HEK293T (cell line): ENCODE measurements at regions not wholly inside any gene's neighbourhood (a gene's known extent, or its start where the extent isn't known, plus 50 kb on each side); places are given as distances from the start of the nearest gene placed in this dataset.

ENCODE experiments used
- BHLHE40 ChIP-seq: fragments of 450-650 bp; IDR thresholded peaks from 2 replicates; pipeline ENCODE4 v1.6.1; 2016; ENCODE audit warnings: mild to moderate bottlenecking, moderate library complexity, borderline replicate concordance
- CTBP1 ChIP-seq: fragments of 450-650 bp; IDR thresholded peaks from 2 replicates; pipeline ENCODE4 v1.6.1; 2016; ENCODE audit warnings: borderline replicate concordance
- FOXA1 ChIP-seq: fragments of 450-650 bp; IDR thresholded peaks from 2 replicates; pipeline ENCODE4 v1.6.1; 2016; ENCODE audit warnings: mild to moderate bottlenecking
- FOXK2 ChIP-seq: fragments of 450-650 bp; IDR thresholded peaks from 2 replicates; pipeline ENCODE4 v1.6.1; 2016; ENCODE audit warnings: mild to moderate bottlenecking
- FOXM1 ChIP-seq: fragments of 450-650 bp; IDR thresholded peaks from 2 replicates; pipeline ENCODE4 v1.6.1; 2017; ENCODE audit warnings: mild to moderate bottlenecking, borderline replicate concordance
- L3MBTL2 ChIP-seq: fragments of 450-650 bp; conservative IDR thresholded peaks from 2 replicates; pipeline ENCODE4 v1.6.1; 2016; ENCODE audit warnings: mild to moderate bottlenecking
- LEF1 ChIP-seq: fragments of 450-650 bp; IDR thresholded peaks from 2 replicates; pipeline ENCODE4 v1.6.1; 2017; ENCODE audit warnings: mild to moderate bottlenecking, borderline replicate concordance
- NFRKB ChIP-seq: fragments of 450-650 bp; IDR thresholded peaks from 2 replicates; pipeline ENCODE4 v1.6.1; 2016; ENCODE audit warnings: mild to moderate bottlenecking, moderate library complexity
- PKNOX1 ChIP-seq: fragments of 450-650 bp; IDR thresholded peaks from 2 replicates; pipeline ENCODE4 v1.6.1; 2016
- SP1 ChIP-seq: fragments of 450-650 bp; IDR thresholded peaks from 2 replicates; pipeline ENCODE4 v1.6.1; 2017
- TARDBP ChIP-seq: fragments of 450-650 bp; IDR thresholded peaks from 2 replicates; pipeline ENCODE4 v1.6.1; 2016
- ZNF384 ChIP-seq: fragments of 450-650 bp; IDR thresholded peaks from 2 replicates; pipeline ENCODE4 v1.6.1; 2016

GRCh38 chr3:25037049-25037547 is 391.0 kb upstream of the RARB start:
- TF ChIP-seq NFRKB (no peak), SP1 (no peak), TARDBP (no peak), FOXM1 (no peak), BHLHE40 (no peak), FOXA1 (no peak), PKNOX1 (peak; percentile 40; the same call in 1 of the 2 replicates), ZNF384 (peak; percentile 85), FOXK2 (no peak), CTBP1 (no peak), LEF1 (no peak), L3MBTL2 (no peak)
